Retinal pigment epithelial cell (primary cell): ENCODE measurements at regions not wholly inside any gene's neighbourhood (a gene's known extent, or its start where the extent isn't known, plus 50 kb on each side); places are given as distances from the start of the nearest gene placed in this dataset.

Source experiments
- DNase-seq: peaks from one replicate; pipeline ENCODE4 v3.0.0-alpha.2; 2010; ENCODE audit warnings: low read depth
- H3K4me3 ChIP-seq: 2 replicates; pipeline ENCODE4 v1.5.1; 2011; ENCODE audit warnings: mild to moderate bottlenecking, low read length, control low read depth, moderate library complexity
- TF ChIP-seq, protein P1 (sequence below): conservative IDR thresholded peaks from 2 replicates; pipeline ENCODE4 v1.5.1; 2011; ENCODE audit warnings: low read depth, low read length, control low read depth, inconsistent platforms

DNA sequence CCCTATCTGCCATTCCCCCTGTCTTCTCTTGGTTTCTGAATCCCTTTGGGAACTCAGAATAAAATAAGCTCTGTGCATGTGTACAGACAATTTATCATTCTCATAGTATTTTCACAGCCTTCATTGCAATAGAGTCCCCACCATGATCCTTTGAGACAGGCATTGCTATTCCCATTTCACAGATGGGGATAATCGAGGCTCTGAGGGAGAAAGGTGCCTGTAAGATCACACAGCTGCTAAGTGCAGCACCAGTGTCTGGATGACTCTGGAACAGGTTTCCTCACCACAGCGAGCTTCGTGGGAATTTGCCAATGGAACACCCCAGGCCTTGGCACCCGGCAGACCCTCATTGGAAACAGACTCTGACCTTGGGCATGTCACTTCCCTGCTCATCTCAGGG, 293.6 kb downstream of the NSG2 start:
- TF ChIP-seq, protein P1, sequence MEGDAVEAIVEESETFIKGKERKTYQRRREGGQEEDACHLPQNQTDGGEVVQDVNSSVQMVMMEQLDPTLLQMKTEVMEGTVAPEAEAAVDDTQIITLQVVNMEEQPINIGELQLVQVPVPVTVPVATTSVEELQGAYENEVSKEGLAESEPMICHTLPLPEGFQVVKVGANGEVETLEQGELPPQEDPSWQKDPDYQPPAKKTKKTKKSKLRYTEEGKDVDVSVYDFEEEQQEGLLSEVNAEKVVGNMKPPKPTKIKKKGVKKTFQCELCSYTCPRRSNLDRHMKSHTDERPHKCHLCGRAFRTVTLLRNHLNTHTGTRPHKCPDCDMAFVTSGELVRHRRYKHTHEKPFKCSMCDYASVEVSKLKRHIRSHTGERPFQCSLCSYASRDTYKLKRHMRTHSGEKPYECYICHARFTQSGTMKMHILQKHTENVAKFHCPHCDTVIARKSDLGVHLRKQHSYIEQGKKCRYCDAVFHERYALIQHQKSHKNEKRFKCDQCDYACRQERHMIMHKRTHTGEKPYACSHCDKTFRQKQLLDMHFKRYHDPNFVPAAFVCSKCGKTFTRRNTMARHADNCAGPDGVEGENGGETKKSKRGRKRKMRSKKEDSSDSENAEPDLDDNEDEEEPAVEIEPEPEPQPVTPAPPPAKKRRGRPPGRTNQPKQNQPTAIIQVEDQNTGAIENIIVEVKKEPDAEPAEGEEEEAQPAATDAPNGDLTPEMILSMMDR, result no peak
- no peak overlapping the region for H3K4me3 ChIP-seq
- no peak for DNase-seq

DNA sequence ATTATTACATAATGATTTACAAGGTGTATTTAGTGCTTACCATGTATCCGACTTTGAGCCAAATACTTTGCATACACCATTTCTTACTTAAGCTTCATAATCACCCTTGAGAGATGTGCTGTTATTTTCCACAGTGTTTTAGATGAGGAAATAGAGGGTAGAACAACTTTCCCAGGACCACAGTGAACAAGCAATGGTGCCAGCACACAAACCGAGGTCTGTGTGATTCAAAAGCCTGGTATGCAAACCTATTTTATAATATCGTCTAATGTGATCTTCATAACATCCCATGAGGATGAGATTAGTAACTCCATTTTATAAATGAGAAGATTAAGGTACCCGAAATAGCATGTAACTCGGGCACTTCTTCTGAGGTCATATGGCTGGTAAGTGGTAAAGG, 294.7 kb downstream of the NSG2 start:
- no peak overlapping the region for H3K4me3 ChIP-seq
- no peak for DNase-seq
- TF ChIP-seq, protein P1, result no peak

DNA sequence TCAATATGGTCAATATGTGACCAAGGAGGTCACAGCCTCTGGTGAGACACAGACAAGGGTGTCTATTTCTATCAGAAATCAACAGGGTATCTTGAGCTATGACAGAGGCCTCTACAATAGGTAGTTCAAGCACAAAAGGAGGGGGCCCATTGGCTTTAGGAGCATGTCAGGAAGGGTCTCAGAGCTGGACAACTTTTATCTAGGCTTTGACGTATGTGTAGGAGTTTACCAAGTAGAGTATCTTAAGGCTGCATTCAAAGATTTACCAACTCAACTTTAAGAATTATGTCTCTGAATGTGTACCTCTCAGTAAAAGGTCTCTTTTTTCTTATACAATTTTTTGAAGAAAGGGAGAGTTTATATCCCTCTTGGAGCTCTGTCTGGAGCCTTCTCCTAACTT, 297.2 kb downstream of the NSG2 start:
- DNase-seq, result no peak
- TF ChIP-seq, protein P1, result no peak
- H3K4me3 ChIP-seq, result no peak overlapping the region

DNA sequence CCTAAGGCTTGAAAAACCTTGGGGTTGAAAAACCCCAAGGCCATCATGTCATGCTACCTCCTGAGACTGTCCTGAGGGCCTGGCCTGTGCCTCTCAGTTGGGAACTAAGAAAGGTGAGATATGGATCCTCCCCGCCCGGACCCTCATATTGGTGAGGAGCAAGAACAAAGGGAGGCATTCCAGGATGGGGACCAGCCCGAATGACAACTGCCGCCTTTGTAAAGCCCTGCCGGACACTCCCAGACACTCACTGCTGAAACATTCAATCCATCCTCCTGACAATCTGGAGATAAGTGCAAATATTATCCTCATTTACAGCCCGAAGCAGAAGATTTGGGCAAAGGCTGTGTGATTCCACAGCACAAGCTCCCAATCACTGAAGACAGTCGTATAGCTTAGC, 298.3 kb downstream of the NSG2 start:
- DNase-seq, result no peak
- TF ChIP-seq, protein P1, result no peak
- H3K4me3 ChIP-seq, result no peak overlapping the region

DNA sequence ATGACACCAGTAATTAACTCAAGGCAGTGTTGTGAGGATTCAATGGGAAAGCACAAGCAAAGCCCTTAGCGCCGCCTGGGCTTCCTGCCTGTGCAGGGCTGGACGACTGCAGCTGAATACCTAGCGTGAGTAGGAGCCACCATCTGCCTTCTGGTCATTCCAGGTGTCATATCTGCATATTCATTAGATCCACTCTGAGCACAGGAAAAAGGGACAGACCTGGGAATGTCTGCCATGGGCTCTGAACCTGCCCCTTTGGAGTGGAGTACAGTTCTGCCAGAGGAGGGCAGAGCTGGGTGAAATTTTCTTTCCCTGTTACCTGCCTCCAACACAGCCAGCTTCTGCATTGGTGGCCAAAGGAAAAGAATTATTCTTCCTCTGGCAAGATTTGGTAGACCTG, 298.8 kb downstream of the NSG2 start:
- DNase-seq, result no peak
- TF ChIP-seq, protein P1, result no peak
- H3K4me3 ChIP-seq, result no peak overlapping the region

DNA sequence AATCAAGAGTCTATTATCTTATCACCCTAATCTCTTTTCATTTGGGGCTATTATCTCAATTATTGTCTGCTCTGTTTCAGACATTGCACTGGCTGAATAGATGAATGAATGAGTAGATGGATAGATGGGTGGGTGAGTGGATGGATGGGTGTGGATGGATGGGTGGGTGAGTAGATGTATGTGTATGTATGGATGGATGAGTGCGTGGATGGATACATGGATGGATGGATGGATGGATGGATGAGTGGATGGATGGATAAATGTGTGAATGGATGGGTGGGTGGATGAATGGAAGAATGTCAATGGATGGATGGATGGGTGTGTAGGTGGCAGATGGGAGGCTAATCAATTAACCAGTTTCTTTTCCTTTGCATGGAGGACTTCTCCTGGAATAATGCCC, 301.7 kb downstream of the NSG2 start:
- TF ChIP-seq, protein P1, result no peak

DNA sequence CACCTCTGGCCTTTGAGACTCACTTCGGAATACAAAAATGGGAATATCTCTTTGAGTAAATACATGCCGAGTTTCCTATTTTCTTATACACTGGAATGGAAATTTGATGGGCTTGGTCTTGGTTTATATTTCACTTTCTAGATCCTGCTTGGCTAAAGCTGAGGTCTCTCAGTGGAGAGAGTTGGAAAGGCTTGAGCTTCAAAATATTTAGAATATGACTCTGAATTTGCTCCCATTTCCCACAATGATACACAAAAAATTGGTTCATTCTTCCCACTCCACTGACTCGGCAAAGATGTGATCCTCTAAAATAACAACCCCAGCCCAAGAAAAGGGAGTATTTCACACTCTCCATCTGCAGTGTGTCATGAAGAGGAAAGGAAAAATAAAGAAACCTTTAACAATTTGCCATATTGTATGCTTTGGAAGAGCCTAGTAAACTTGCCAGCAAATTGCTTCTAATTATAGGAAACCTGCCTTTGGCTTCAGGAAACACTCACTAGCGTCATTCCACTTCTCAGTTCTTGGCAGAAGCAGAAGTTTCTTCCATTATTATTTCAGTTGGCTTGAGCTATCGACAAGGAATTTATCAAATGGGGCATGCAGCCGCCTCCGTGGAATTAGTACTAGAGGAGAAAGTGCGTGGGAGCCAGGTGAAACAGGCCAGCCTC, 302.9 kb downstream of the NSG2 start:
- TF ChIP-seq, protein P1, result no peak
- DNase-seq, result no peak
- no peak overlapping the region for H3K4me3 ChIP-seq

More for the DNA sequence above, 301.7 kb downstream of the NSG2 start:
- no peak overlapping the region for H3K4me3 ChIP-seq
- DNase-seq, result no peak
